Pancreas (tissue), 10 donors: ENCODE measurements at regions not wholly inside any gene's neighbourhood (a gene's known extent, or its start where the extent isn't known, plus 50 kb on each side); places are given as distances from the start of the nearest gene placed in this dataset.

Experiments used
- ATAC-seq, 4 donors: fragments of 200-7000 bp; cut with Tn5 transposase; one replicate each; pipeline versions ENCODE4 v1.8.0 to v1.9.1; 2020; ENCODE audit warnings: mild to moderate bottlenecking in 4 of 4, moderate library complexity in 4 of 4
- DNase-seq, 6 donors: peaks; one replicate each; pipeline ENCODE4 v3.0.0-alpha.2; 2020
- FAIRE-seq: peaks from 2 replicates; lab custom pipeline; 2012; peaks lifted over from hg19 to GRCh38; lab: Jason Lieb, UNC
- H3K27ac ChIP-seq, 4 donors: fragments of 200-600 bp; sonication (generic); 1 replicate in 3 of 4; 2 replicates in 1 of 4; pipeline versions ENCODE4 v1.5.0 to v1.8.0; 2020
- H3K27me3 ChIP-seq, 4 donors: fragments of 200-600 bp; one replicate each; pipeline ENCODE4 v1.8.0; 2021
- H3K36me3 ChIP-seq, 3 donors: fragments of 200-600 bp; sonication (generic) in 1 of 3; one replicate each; pipeline versions ENCODE4 v1.5.0 to v1.8.0; 2020 to 2021
- H3K4me1 ChIP-seq, 3 donors: fragments of 200-600 bp; one replicate each; pipeline ENCODE4 v1.8.0; 2021
- H3K4me3 ChIP-seq, 4 donors: fragments of 200-600 bp; sonication (generic) in 2 of 4; one replicate each; pipeline versions ENCODE4 v1.5.0 to v1.8.0; 2020 to 2021
- H3K9me3 ChIP-seq, 4 donors: fragments of 200-600 bp; one replicate each; pipeline ENCODE4 v1.8.0; 2021
- WGBS, 2 donors: extraction: QIAGEN DNeasy Blood & Tissue Kit; methylation state at CpG; one replicate each; pipeline ENCODE4 v1.1.7; 2013; 5-methylcytosine and 5-hydroxymethylcytosine counted together
- intact Hi-C, 3 donors: fragments of 100-400 bp; cut with DNase I; formaldehyde crosslinking; loops; one replicate each; pipeline versions ENCODE4 v1.11.1 to v1.14.2; 2022
- TF ChIP-seq, protein P1 (sequence below), 4 donors: fragments of 200-600 bp; sonication (generic) in 3 of 4; IDR thresholded peaks; one replicate each; pipeline versions ENCODE4 v1.5.0 to v1.8.0; 2021; ENCODE audit warnings: antibody characterized with exemption in 4 of 4
- donor health status: healthy with polysubstance abuse.
- donor health status: DM: no; HTN: no; CAD: no; lungs with moderate emphysema.
- donor health status: DM: no; HTN: no; CAD: no.
- donor health status: control.
- donor health status: control.
- donor health status: Bipolar disorder and iron deficiency.
- donor health status: DM: yes; HTN: yes; CAD: no.
- donor health status: DM: no; HTN: no; CAD: no.
- donor health status: DM: no; HTN: no; CAD: no.
- donor health status: DM: yes; HTN: yes; CAD: no.

GRCh38 chr4:65152205-65152604 is 518.1 kb downstream of the EPHA5 start:
- H3K4me1 ChIP-seq = no peaks in the 10 kb centered on the region
- no peak overlapping the region for H3K27ac ChIP-seq
- no peaks in the 10 kb centered on the region for H3K9me3 ChIP-seq
- no peaks in the 10 kb centered on the region for H3K36me3 ChIP-seq
- no peak for ATAC-seq
- DNase-seq = no peak
- H3K4me3 ChIP-seq = no peak overlapping the region
- intact Hi-C loops = no loop called here
- TF ChIP-seq, protein P1, sequence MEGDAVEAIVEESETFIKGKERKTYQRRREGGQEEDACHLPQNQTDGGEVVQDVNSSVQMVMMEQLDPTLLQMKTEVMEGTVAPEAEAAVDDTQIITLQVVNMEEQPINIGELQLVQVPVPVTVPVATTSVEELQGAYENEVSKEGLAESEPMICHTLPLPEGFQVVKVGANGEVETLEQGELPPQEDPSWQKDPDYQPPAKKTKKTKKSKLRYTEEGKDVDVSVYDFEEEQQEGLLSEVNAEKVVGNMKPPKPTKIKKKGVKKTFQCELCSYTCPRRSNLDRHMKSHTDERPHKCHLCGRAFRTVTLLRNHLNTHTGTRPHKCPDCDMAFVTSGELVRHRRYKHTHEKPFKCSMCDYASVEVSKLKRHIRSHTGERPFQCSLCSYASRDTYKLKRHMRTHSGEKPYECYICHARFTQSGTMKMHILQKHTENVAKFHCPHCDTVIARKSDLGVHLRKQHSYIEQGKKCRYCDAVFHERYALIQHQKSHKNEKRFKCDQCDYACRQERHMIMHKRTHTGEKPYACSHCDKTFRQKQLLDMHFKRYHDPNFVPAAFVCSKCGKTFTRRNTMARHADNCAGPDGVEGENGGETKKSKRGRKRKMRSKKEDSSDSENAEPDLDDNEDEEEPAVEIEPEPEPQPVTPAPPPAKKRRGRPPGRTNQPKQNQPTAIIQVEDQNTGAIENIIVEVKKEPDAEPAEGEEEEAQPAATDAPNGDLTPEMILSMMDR (IDR thresholded peaks at IDR 0.05) = no peak
- no peak for FAIRE-seq
- no peaks in the 10 kb centered on the region for H3K27me3 ChIP-seq

DNA sequence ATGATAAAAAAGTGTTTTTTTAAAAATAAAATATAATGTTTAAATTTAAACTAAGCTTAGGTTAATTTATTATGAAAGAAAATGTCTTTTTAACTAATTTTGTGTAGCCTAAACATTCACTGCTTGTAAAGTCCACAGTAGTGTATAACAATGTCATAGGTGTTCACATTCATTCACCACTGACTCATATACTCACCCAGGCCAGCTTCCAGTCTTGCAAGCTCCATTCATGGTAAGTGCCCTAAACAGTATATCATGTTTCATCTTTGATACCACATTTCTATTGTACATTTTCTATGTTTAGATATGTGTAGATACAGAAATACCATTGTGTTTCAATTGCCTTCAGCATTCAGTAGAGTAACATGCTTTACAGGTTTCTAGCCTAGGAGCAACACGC is 530.3 kb downstream of the EPHA5 start:
- H3K4me1 ChIP-seq = no peaks in the 10 kb centered on the region
- intact Hi-C loops = no loop called here
- FAIRE-seq (no peak), ATAC-seq (no peak), DNase-seq (no peak)
- TF ChIP-seq, protein P1 (IDR thresholded peaks at IDR 0.05) = no peak
- no peak overlapping the region for H3K4me3 ChIP-seq
- no peaks in the 10 kb centered on the region for H3K27me3 ChIP-seq
- H3K9me3 ChIP-seq = no peaks in the 10 kb centered on the region
- H3K36me3 ChIP-seq = no peaks in the 10 kb centered on the region
- no peak overlapping the region for H3K27ac ChIP-seq
- WGBS, 2 donors = 88 to 94% methylated on average over 1 of the region's 1 CpG

- no peak for DNase-seq
- no peak for ATAC-seq
- FAIRE-seq = no peak
- no peak overlapping the region for H3K27ac ChIP-seq
- H3K4me1 ChIP-seq = no peaks in the 10 kb centered on the region
- H3K9me3 ChIP-seq = no peaks in the 10 kb centered on the region
- intact Hi-C loops = no loop called here
- H3K27me3 ChIP-seq = no peaks in the 10 kb centered on the region
- no peaks in the 10 kb centered on the region for H3K36me3 ChIP-seq
- H3K4me3 ChIP-seq = no peak overlapping the region
- TF ChIP-seq, protein P1 (IDR thresholded peaks at IDR 0.05) = no peak
- WGBS, 2 donors = 68 to 85% methylated on average over 2 of the region's 2 CpGs
Measured at GRCh38 chr4:65126200-65126599, 544.1 kb downstream of the EPHA5 start.

DNA sequence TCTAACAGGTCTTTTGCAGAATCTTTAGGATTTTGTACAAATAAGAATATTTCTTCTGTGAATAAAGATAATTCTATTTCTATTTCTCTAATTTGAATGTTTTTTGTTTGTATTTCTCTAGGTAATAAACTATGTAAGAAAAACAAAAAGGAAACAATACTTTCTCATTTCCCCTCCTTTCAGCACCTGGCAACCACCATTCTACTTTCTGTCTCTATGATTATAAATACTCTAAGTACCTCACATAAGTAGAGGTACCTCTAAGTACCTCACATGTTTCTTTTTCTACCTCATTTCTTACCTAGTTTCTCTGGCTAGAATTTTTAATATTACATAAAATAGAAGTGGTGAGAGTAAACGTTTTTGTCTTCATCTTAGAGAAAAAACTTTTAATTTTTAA is 550.0 kb downstream of the EPHA5 start:
- Histone ChIP-seq H3K4me1 (no peaks in the 10 kb centered on the region), H3K9me3 (no peaks in the 10 kb centered on the region), H3K27me3 (no peaks in the 10 kb centered on the region), H3K4me3 (no peak overlapping the region), H3K36me3 (no peaks in the 10 kb centered on the region), H3K27ac (no peak overlapping the region)
- intact Hi-C loops = no loop called here
- FAIRE-seq = no peak
- WGBS, 2 donors = 7 to 9% methylated on average over 1 of the region's 1 CpG
- no peak for ATAC-seq
- TF ChIP-seq, protein P1 (IDR thresholded peaks at IDR 0.05) = no peak
- no peak for DNase-seq

- Histone ChIP-seq H3K27ac (no peak overlapping the region), H3K9me3 (no peaks in the 10 kb centered on the region), H3K36me3 (no peaks in the 10 kb centered on the region), H3K27me3 (no peaks in the 10 kb centered on the region), H3K4me3 (no peak overlapping the region), H3K4me1 (no peaks in the 10 kb centered on the region)
- DNase-seq (no peak), ATAC-seq (no peak), FAIRE-seq (no peak)
- TF ChIP-seq, protein P1 (IDR thresholded peaks at IDR 0.05) = no peak
- WGBS, 2 donors = 92 to 93% methylated on average over 2 of the region's 2 CpGs
- intact Hi-C loops = no loop called here
Measured at GRCh38 chr4:65102419-65102818, 567.9 kb downstream of the EPHA5 start.
